Fibroblast of lung (primary cell): ENCODE measurements at regions not wholly inside any gene's neighbourhood (a gene's known extent, or its start where the extent isn't known, plus 50 kb on each side); places are given as distances from the start of the nearest gene placed in this dataset.

ENCODE experiments used
- CTCF ChIP-seq, 2 donors: IDR thresholded peaks in 1 of 2; conservative IDR thresholded peaks in 1 of 2; 1 replicate in 1 of 2; 2 replicates in 1 of 2; pipeline ENCODE4 v1.5.1; 2011 to 2012; ENCODE audit warnings: low read length in 2 of 2, control low read depth in 1 of 2, inconsistent platforms in 1 of 2, low read depth in 1 of 2, mild to moderate bottlenecking in 1 of 2
- EZH2 ChIP-seq: IDR thresholded peaks from 2 replicates; pipeline ENCODE4 v1.5.1; 2012; ENCODE audit warnings: low read length, control low read depth, mild to moderate bottlenecking; ENCODE audit errors: missing control alignments

DNA sequence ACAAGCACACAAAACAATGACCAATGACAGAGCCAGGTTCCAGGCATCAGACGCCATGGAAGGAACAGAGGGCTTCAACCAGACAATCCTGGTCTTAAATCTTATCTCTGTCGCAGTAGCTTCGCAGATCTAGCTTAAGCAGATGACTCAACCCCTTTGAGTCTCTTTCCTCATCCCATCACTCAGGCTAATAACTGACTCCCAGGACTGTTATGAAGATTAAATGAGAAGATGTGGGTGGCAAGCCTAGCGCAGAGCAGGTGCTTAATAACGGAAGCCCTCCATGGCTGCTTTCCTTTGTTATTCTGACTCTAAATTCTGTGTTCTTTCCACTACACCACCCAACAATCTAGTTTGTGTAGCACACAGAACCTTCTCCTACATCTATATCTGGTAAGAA lies 110.9 kb downstream of the SLC24A2 start:
- no peak for TF ChIP-seq CTCF (conservative IDR thresholded peaks at IDR 0.05 in 1 of 2, IDR thresholded peaks at IDR 0.05 in 1 of 2; ENCODE audit: low read depth in 1 of 2, low read length in 2 of 2)
- TF ChIP-seq EZH2: no peak
